HCT116 (cell line): ENCODE measurements at regions not wholly inside any gene's neighbourhood (a gene's known extent, or its start where the extent isn't known, plus 50 kb on each side); places are given as distances from the start of the nearest gene placed in this dataset.

ENCODE experiments used
- ATAC-seq: fragments of 200-7000 bp; cut with Tn5 transposase; 2 replicates; pipeline ENCODE4 v1.9.1; 2020; ENCODE audit warnings: mild to moderate bottlenecking, moderate library complexity
- BruUV-seq: library from RNA; stranded (reverse); fragments of 400-500 nt; replicated peaks from 2 replicates; lab custom pipeline; 2021; lab: Mats Ljungman, UMichigan
- CTCF ChIA-PET: fragments of 300-600 bp; sonication (Branson Sonifier 250); formaldehyde crosslinking; loops from one replicate; lab custom pipeline; 2021; ENCODE audit warnings: antibody characterized with exemption; lab: Charles Lee
- POLR2A ChIA-PET: fragments of 300-600, 350-600 bp; sonication (Branson Sonifier 250); formaldehyde crosslinking; loops from one replicate; lab custom pipeline; 2021; ENCODE audit warnings: antibody characterized with exemption; lab: Charles Lee
- RAD21 ChIA-PET, 2 experiments: fragments of 300-600 bp; sonication (Branson Sonifier 250); formaldehyde crosslinking; loops; one replicate each; lab custom pipeline; 2023; ENCODE audit warnings: low total read pairs in 2 of 2; ENCODE audit not compliant: uncharacterized antibody in 2 of 2, unreplicated experiment in 2 of 2, low non-redundant PET in 1 of 2; lab: Charles Lee
- DNase-seq: peaks from one replicate; pipeline ENCODE4 v3.0.0-alpha.2; 2010; ENCODE audit warnings: low read depth, low spot score
- H2AFZ ChIP-seq: fragments of 200-600 bp; shearing (Covaris generic), sonication (generic); 2 replicates; pipeline ENCODE4 v1.6.1; 2017; ENCODE audit warnings: low read depth, mixed run types, mixed read lengths, antibody characterized with exemption, low read length; ENCODE audit not compliant: poor library complexity, severe bottlenecking
- H3K27ac ChIP-seq: 2 replicates; pipeline ENCODE4 v1.5.1; 2012; ENCODE audit warnings: low read depth, low read length
- H3K27me3 ChIP-seq: fragments of 200-600 bp; sonication (generic); 2 replicates; pipeline ENCODE4 v1.6.1; 2016; ENCODE audit warnings: mixed run types, low read length, mixed read lengths; ENCODE audit not compliant: insufficient read depth
- H3K36me3 ChIP-seq, 2 experiments: fragments of 200-500 bp in 1 of 2; fragments of 200-600 bp in 1 of 2; sonication (Bioruptor generic) in 1 of 2; sonication (generic) in 1 of 2; 2 replicates each; pipeline versions ENCODE4 v1.5.1 to v1.6.1; 2014 to 2016; ENCODE audit warnings: low read length in 2 of 2, inconsistent platforms in 1 of 2, mixed read lengths in 1 of 2, mixed run types in 1 of 2; ENCODE audit not compliant: insufficient read depth in 2 of 2, control insufficient read depth in 1 of 2
- H3K4me1 ChIP-seq, 2 experiments: fragments of 200-600 bp in 1 of 2; sonication (generic) in 1 of 2; 2 replicates each; pipeline versions ENCODE4 v1.5.1 to v1.6.1; 2012 to 2017; ENCODE audit warnings: low read length in 2 of 2, inconsistent platforms in 1 of 2, mild to moderate bottlenecking in 1 of 2, mixed read lengths in 1 of 2, mixed run types in 1 of 2, moderate library complexity in 1 of 2; ENCODE audit not compliant: insufficient read depth in 2 of 2, control insufficient read depth in 1 of 2
- H3K4me2 ChIP-seq: fragments of 200-600 bp; sonication (generic); 2 replicates; pipeline ENCODE4 v1.6.1; 2017; ENCODE audit warnings: mixed run types, low read length, mixed read lengths
- H3K4me3 ChIP-seq, 2 experiments: fragments of 200-600 bp in 1 of 2; sonication (generic) in 1 of 2; replicated peaks in 1 of 2; 2 replicates each; pipeline ENCODE4 v1.5.1; 2011 to 2016; ENCODE audit warnings: low read length in 2 of 2, control low read depth in 1 of 2, low read depth in 1 of 2, mild to moderate bottlenecking in 1 of 2, mixed read lengths in 1 of 2, mixed run types in 1 of 2
- H3K79me2 ChIP-seq: fragments of 200-600 bp; sonication (generic); 2 replicates; pipeline ENCODE4 v1.6.1; 2017; ENCODE audit warnings: mild to moderate bottlenecking, mixed run types, low read length, moderate library complexity, mixed read lengths; ENCODE audit not compliant: insufficient read depth
- H3K9ac ChIP-seq: fragments of 200-600 bp; sonication (generic); 2 replicates; pipeline ENCODE4 v1.6.1; 2016; ENCODE audit warnings: low read length, mixed read lengths
- H3K9me2 ChIP-seq: fragments of 200-600 bp; sonication (generic), shearing (Covaris generic); 2 replicates; pipeline ENCODE4 v1.6.1; 2017; ENCODE audit warnings: mixed run types, mild to moderate bottlenecking, moderate library complexity; ENCODE audit not compliant: insufficient read depth
- H3K9me3 ChIP-seq, 2 experiments: fragments of 200-500 bp in 1 of 2; fragments of 200-600 bp in 1 of 2; sonication (Bioruptor generic) in 1 of 2; sonication (generic) in 1 of 2; 2 replicates each; pipeline ENCODE4 v1.6.1; 2014 to 2017; ENCODE audit warnings: low read length in 2 of 2, mixed read lengths in 2 of 2, inconsistent platforms in 1 of 2, low read depth in 1 of 2, mild to moderate bottlenecking in 1 of 2, mixed run types in 1 of 2, moderate library complexity in 1 of 2; ENCODE audit not compliant: control insufficient read depth in 1 of 2, insufficient read depth in 1 of 2
- H4K20me1 ChIP-seq: fragments of 200-600 bp; sonication (generic), shearing (Covaris generic); 2 replicates; pipeline ENCODE4 v1.6.1; 2017; ENCODE audit warnings: mixed run types, mild to moderate bottlenecking, moderate library complexity; ENCODE audit not compliant: insufficient read depth
- CBX3 ChIP-seq: IDR thresholded peaks from 2 replicates; pipeline ENCODE4 v1.6.1; 2012; ENCODE audit warnings: low read depth
- CEBPB ChIP-seq: IDR thresholded peaks from 2 replicates; pipeline ENCODE4 v1.6.1; 2012; ENCODE audit warnings: low read depth
- EGR1 ChIP-seq: IDR thresholded peaks from 2 replicates; pipeline ENCODE4 v1.6.1; 2012; ENCODE audit warnings: low read depth
- ELF1 ChIP-seq: IDR thresholded peaks from 2 replicates; pipeline ENCODE4 v1.6.1; 2012; ENCODE audit warnings: low read depth, borderline replicate concordance
- EZH2 ChIP-seq: fragments of 200-600 bp; sonication (generic); IDR thresholded peaks from 2 replicates; pipeline ENCODE4 v1.6.1; 2017; ENCODE audit warnings: antibody characterized with exemption, mixed run types
- EZH2phosphoT487 ChIP-seq: fragments of 200-600 bp; IDR thresholded peaks from 2 replicates; pipeline ENCODE4 v1.6.1; 2018; ENCODE audit warnings: antibody characterized with exemption, borderline replicate concordance
- FOSL1 ChIP-seq: IDR thresholded peaks from 2 replicates; pipeline ENCODE4 v1.6.1; 2012; ENCODE audit warnings: low read depth
- JUND ChIP-seq: IDR thresholded peaks from 2 replicates; pipeline ENCODE4 v1.6.1; 2012
- POLR2A ChIP-seq: IDR thresholded peaks from 2 replicates; pipeline ENCODE4 v1.7.0; 2011; ENCODE audit warnings: borderline replicate concordance; ENCODE audit not compliant: insufficient read depth, insufficient read length; ENCODE audit errors: extremely low read depth
- POLR2AphosphoS5 ChIP-seq: IDR thresholded peaks from 2 replicates; pipeline ENCODE4 v1.6.1; 2011; ENCODE audit warnings: mild to moderate bottlenecking, low read depth, low read length, moderate library complexity
- RAD21 ChIP-seq: IDR thresholded peaks from 2 replicates; pipeline ENCODE4 v1.6.1; 2012; ENCODE audit warnings: low read depth, mild to moderate bottlenecking
- SIN3A ChIP-seq: IDR thresholded peaks from 2 replicates; pipeline ENCODE4 v1.6.1; 2012; ENCODE audit warnings: low read depth
- SP1 ChIP-seq: IDR thresholded peaks from 2 replicates; pipeline ENCODE4 v1.6.1; 2012; ENCODE audit warnings: low read depth
- SRF ChIP-seq: IDR thresholded peaks from 2 replicates; pipeline ENCODE4 v1.6.1; 2012; ENCODE audit warnings: low read depth
- intact Hi-C: fragments of 100-400 bp; cut with micrococcal nuclease; formaldehyde crosslinking; loops from 2 replicates; pipeline ENCODE4 v1.10.0; 2022
- TF ChIP-seq, protein P1 (sequence below): IDR thresholded peaks from 2 replicates; pipeline ENCODE4 v1.6.1; 2012
- TF ChIP-seq, protein P2 (sequence below): IDR thresholded peaks from 2 replicates; pipeline ENCODE4 v1.6.1; 2012; ENCODE audit warnings: low read depth
- TF ChIP-seq, protein P3 (sequence below): IDR thresholded peaks from 2 replicates; pipeline ENCODE4 v1.6.1; 2012
- TF ChIP-seq, protein P4 (sequence below), 3 experiments: fragments of 200-600 bp in 1 of 3; sonication (generic) in 1 of 3; IDR thresholded peaks in 2 of 3; conservative IDR thresholded peaks in 1 of 3; 2 replicates each; pipeline ENCODE4 v1.5.1; 2012 to 2017; ENCODE audit warnings: low read depth in 2 of 3, low read length in 2 of 3, antibody characterized with exemption in 1 of 3, borderline replicate concordance in 1 of 3, control low read depth in 1 of 3, mild to moderate bottlenecking in 1 of 3, mixed read lengths in 1 of 3, mixed run types in 1 of 3, moderate library complexity in 1 of 3; ENCODE audit not compliant: insufficient read depth in 1 of 3

DNA sequence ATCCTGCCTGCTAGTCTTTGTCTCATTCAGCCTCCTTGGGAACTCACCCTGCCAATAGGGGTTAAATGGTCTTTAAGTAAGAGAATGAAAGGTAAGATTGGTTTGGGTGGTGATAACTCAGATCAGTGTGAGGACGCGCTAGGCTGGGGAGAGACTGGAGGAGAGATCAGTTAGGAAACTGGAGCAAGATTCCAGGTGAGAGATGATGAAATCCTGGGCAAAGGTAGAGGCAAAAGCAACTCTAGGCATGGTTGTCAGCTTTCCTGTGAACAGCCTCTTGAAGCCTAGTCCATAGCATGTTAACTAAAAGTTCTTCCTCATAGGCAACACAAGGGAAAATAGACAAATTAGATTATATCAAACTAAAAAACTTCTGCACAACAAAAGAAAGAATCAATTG, 145.2 kb upstream of the ANKRD28 start:
- no peaks in the 10 kb centered on the region for H3K36me3 ChIP-seq
- H3K27me3 ChIP-seq: no peaks in the 10 kb centered on the region
- H3K9me2 ChIP-seq: no peaks in the 10 kb centered on the region
- BruUV-seq: no TSS peak
- intact Hi-C loops: no loop called here
- RAD21 ChIA-PET: no interaction called here
- no peak overlapping the region for H3K9ac ChIP-seq
- H3K27ac ChIP-seq: no peak overlapping the region
- no peaks in the 10 kb centered on the region for H3K9me3 ChIP-seq
- H3K4me1 ChIP-seq: no peaks in the 10 kb centered on the region
- H3K79me2 ChIP-seq: no peaks in the 10 kb centered on the region
- H3K4me3 ChIP-seq: no peak overlapping the region
- ATAC-seq: no peak
- CTCF ChIA-PET: no interaction called here
- POLR2A ChIA-PET: no interaction called here
- TF ChIP-seq SRF (no peak), EZH2 (no peak), EGR1 (no peak), CBX3 (no peak), SP1 (no peak), ELF1 (no peak), SIN3A (no peak), FOSL1 (no peak), JUND (no peak)
- TF ChIP-seq, protein P1, sequence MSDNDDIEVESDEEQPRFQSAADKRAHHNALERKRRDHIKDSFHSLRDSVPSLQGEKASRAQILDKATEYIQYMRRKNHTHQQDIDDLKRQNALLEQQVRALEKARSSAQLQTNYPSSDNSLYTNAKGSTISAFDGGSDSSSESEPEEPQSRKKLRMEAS: no peak
- TF ChIP-seq, all 23 proteins: peak for 0
- DNase-seq: no peak
- H2AFZ ChIP-seq: no peak overlapping the region
- no peak overlapping the region for H3K4me2 ChIP-seq
- no peaks in the 10 kb centered on the region for H4K20me1 ChIP-seq

DNA sequence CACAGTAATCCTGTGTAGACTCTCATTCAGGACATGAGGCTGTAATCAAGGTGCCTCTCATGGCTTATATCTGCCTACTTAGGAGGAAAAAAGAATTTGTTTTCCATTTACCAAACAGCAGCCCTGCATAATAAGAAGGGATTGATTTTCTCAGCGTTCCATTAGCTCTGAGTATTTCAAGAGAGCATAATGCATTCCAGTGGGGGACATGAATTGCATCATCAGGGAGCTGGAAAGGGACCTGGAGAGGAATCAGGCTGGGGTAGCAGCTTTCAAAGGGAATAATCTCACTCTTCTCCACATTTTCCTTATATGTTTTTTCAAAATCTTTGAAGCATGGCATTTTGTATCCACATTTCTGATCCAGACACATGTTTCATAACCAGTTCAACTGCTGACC, 150.6 kb upstream of the ANKRD28 start:
- no peak overlapping the region for H3K4me2 ChIP-seq
- intact Hi-C loops: no loop called here
- H3K4me1 ChIP-seq: no peaks in the 10 kb centered on the region
- no peaks in the 10 kb centered on the region for H4K20me1 ChIP-seq
- H3K9me2 ChIP-seq: no peaks in the 10 kb centered on the region
- ChIA-PET POLR2A (no interaction called here), CTCF (no interaction called here), RAD21 (no interaction called here)
- H3K27me3 ChIP-seq: no peaks in the 10 kb centered on the region
- no peaks in the 10 kb centered on the region for H3K9me3 ChIP-seq
- H3K9ac ChIP-seq: no peak overlapping the region
- no peak for DNase-seq
- H3K4me3 ChIP-seq: no peak overlapping the region
- no peak overlapping the region for H2AFZ ChIP-seq
- no peak overlapping the region for H3K27ac ChIP-seq
- BruUV-seq: no TSS peak
- no peak for ATAC-seq
- no peaks in the 10 kb centered on the region for H3K79me2 ChIP-seq
- no peaks in the 10 kb centered on the region for H3K36me3 ChIP-seq
- TF ChIP-seq SP1 (no peak), RAD21 (no peak), EGR1 (no peak), SIN3A (no peak), SRF (no peak), CBX3 (no peak), POLR2AphosphoS5 (no peak), CEBPB (no peak), EZH2 (no peak), JUND (no peak), EZH2phosphoT487 (no peak), POLR2A (no peak)
- TF ChIP-seq, protein P2, sequence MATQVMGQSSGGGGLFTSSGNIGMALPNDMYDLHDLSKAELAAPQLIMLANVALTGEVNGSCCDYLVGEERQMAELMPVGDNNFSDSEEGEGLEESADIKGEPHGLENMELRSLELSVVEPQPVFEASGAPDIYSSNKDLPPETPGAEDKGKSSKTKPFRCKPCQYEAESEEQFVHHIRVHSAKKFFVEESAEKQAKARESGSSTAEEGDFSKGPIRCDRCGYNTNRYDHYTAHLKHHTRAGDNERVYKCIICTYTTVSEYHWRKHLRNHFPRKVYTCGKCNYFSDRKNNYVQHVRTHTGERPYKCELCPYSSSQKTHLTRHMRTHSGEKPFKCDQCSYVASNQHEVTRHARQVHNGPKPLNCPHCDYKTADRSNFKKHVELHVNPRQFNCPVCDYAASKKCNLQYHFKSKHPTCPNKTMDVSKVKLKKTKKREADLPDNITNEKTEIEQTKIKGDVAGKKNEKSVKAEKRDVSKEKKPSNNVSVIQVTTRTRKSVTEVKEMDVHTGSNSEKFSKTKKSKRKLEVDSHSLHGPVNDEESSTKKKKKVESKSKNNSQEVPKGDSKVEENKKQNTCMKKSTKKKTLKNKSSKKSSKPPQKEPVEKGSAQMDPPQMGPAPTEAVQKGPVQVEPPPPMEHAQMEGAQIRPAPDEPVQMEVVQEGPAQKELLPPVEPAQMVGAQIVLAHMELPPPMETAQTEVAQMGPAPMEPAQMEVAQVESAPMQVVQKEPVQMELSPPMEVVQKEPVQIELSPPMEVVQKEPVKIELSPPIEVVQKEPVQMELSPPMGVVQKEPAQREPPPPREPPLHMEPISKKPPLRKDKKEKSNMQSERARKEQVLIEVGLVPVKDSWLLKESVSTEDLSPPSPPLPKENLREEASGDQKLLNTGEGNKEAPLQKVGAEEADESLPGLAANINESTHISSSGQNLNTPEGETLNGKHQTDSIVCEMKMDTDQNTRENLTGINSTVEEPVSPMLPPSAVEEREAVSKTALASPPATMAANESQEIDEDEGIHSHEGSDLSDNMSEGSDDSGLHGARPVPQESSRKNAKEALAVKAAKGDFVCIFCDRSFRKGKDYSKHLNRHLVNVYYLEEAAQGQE: no peak
- TF ChIP-seq, protein P3, sequence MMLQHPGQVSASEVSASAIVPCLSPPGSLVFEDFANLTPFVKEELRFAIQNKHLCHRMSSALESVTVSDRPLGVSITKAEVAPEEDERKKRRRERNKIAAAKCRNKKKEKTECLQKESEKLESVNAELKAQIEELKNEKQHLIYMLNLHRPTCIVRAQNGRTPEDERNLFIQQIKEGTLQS: no peak
- TF ChIP-seq, protein P4, sequence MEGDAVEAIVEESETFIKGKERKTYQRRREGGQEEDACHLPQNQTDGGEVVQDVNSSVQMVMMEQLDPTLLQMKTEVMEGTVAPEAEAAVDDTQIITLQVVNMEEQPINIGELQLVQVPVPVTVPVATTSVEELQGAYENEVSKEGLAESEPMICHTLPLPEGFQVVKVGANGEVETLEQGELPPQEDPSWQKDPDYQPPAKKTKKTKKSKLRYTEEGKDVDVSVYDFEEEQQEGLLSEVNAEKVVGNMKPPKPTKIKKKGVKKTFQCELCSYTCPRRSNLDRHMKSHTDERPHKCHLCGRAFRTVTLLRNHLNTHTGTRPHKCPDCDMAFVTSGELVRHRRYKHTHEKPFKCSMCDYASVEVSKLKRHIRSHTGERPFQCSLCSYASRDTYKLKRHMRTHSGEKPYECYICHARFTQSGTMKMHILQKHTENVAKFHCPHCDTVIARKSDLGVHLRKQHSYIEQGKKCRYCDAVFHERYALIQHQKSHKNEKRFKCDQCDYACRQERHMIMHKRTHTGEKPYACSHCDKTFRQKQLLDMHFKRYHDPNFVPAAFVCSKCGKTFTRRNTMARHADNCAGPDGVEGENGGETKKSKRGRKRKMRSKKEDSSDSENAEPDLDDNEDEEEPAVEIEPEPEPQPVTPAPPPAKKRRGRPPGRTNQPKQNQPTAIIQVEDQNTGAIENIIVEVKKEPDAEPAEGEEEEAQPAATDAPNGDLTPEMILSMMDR (IDR thresholded peaks at IDR 0.05 in 2 of 3, conservative IDR thresholded peaks at IDR 0.05 in 1 of 3; ENCODE audit: borderline replicate concordance in 1 of 3, insufficient read depth in 1 of 3, low read depth in 2 of 3, low read length in 2 of 3): no peak
